ENCODE measurements at regions not wholly inside any gene's neighbourhood (a gene's known extent, or its start where the extent isn't known, plus 50 kb on each side); places are given as distances from the start of the nearest gene placed in this dataset.

DNA sequence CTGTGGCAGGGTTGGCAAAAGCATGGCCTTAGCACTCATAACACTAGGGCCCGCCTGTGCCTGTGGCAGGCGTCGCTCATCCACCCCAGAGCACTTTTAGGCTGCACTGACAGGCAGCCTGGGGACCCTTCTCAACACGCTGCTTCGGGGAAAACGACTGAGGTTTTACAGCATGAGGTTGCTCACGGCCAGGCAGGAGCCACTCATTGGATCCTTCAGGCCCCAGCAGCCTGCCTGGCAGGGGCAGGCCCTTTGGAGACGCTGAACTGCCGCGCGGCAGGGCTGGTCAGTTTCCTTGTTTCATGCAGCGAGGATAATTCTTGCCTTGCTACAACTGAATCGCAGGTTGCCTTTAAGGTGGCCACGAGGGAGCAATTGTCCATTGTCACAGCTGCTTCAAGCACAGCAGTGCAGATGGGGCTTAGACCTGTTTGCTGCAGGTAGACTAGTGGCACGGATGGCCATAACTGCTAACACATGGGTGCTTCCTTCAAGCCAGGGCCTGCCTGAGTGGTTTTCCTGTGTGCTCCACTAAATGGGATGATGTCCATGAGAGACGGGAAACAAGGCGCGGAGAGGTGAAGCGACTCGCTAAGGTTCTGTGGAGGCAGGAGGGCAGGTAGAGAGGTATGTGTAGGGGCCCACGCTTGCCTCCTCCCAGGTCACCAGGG is 49.9 kb upstream of the HS6ST1 start:
- no peak for DNase-seq (ENCODE audit: low read depth)

DNA sequence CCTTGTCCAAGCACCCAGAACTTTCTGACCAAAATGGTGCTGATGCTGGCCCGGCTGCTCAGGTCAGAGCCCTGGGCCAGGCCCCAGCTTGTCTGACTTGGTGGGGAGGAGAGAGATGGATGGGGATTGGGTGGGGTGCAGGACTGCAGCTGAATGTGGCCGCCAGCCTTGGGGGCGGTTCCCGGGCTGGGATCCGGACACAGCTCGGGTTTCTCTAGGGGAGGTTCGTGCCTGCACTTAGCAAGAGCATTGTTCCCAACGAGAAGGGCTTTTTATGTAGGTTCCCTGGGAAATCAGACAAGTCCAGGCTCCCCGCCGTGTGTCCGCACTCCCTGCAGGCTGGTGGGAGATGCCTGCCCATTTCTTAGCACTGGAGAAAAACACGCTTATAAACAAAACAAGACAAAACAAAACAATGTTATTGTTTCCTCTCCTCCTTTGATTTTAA is 50.5 kb upstream of the HS6ST1 start:
- no peak for DNase-seq (ENCODE audit: low read depth)

DNA sequence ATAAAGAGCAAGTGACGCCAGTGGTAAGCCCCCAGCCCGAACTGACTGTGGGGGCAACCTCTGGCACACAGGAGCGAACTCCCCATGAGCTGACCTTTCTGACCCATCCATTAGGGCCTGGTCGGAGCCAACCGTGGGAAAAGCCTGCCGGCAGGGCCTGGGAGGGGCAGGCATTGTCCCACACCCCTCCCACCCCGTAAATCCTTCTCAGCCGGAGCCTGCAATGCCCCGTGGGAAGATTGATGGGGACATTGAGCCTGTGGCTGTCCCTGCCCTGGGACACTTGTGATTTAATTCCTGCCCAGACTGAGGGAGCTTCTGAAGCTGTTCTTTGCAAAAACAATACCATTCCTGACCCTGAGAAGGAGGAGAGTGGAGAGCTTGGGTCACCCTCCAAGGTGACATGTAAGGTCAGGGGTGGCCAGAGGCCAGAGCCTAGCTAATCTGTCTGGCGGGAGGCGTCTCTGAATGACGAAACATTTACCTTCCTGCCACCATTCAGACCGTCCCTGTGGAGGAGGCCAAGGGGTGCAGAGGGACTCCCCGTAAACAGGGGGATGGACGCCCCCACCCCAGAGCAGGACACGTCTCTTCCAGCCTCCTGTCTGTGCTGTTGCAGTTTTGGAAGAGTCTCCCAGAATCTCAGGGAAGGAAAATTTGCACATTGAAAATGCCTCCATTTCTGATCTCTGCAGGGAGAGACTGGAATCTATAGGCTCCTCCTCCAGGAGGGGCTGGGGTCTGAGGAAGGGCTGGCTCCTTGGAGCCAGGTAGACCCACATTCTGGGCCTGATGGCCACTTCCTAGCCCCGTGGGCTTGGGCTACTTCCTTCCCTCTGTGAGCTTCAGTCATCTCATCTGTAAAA is 51.2 kb upstream of the HS6ST1 start:
- no peak for DNase-seq (ENCODE audit: low read depth)

DNA sequence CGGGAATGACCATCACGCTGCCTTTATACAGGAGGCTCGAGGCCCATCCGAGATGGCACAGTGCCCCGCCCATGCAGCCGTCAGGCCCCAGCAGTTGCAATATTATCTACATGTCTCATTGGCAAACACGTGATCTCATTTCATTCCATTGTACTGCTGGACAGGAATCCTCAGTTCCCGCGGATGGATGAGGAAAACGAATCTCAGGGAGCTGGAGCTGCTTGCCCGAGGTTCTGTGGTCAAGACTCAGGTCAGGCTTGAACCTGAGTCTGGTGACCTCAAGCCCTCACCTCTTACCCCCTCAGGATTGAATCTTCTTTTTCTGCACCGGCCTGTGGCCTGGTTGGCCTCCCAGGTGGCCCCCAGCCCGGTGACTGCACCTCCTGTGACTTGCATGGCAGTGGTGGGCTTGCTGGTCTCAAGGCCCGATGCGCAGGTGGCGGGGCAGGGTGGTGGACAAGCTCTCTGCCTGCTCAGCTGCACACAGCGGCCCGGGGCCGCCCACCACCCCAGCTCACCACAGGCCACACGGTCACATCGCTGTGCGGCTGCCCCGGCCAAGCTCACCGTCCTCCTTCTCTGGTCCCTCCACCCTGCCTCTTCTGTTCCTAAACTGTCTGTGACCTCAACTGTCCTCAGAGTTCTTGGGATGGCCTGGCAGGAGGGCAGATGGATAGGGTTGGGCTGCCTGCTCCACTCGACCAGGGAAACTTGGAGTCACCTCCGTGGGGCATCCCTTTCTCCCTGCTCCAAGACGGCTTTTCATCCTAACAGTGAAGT is 52.0 kb upstream of the HS6ST1 start:
- DNase-seq (ENCODE audit: low read depth): no peak

DNA sequence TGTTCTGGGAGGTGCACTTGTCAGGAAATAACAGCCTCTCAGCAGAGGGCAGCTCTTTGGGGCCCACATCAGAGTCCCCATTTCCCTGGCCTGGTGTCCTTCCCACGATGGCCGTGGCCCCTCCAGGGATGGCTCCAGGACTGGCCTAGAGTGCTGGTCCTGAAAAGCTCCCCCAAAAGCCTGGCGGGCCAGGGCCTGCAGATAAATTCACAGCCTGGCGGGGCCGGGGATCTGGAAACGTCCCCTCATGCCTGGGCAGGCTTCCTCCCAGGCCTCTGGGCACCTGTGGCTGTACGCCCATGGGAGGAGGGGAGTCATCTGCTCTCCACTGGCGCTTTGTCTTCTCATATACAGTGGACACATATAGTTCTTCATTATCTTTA is 52.6 kb upstream of the HS6ST1 start:
- DNase-seq (ENCODE audit: low read depth): no peak

DNA sequence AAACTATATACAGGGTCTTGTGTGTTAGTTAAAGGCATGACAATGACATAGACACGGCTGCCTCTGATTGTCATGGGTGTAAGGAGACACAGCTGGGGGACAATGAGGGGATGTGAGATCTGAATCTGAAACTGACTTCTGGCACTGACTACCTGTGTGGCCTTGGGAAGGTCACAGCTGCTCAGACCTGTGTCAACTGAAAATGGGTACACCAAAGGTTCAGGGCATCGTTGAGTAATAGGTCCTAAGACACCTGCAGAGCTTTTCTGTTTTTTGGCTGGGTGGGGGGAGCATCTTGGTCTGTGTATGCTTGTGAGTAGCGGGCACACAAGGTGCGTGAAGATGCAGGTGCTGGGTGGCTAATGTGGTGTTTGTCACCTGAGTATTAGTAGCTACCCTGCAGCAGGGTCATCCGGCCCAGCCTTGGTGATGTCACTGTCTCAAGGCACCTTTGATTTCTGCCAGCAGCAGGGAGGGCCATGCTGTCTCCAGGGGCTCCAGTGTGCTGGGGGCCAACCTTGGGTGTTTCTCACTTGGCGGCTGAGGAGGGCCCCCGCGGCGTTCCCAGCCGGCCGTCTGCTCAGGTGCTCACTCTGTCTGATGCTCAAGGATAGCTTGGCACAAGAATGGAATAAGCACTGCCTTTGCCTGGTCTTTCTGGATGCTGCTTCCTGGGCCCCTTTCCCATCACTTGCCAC is 53.1 kb upstream of the HS6ST1 start:
- DNase-seq (ENCODE audit: low read depth): no peak

DNA sequence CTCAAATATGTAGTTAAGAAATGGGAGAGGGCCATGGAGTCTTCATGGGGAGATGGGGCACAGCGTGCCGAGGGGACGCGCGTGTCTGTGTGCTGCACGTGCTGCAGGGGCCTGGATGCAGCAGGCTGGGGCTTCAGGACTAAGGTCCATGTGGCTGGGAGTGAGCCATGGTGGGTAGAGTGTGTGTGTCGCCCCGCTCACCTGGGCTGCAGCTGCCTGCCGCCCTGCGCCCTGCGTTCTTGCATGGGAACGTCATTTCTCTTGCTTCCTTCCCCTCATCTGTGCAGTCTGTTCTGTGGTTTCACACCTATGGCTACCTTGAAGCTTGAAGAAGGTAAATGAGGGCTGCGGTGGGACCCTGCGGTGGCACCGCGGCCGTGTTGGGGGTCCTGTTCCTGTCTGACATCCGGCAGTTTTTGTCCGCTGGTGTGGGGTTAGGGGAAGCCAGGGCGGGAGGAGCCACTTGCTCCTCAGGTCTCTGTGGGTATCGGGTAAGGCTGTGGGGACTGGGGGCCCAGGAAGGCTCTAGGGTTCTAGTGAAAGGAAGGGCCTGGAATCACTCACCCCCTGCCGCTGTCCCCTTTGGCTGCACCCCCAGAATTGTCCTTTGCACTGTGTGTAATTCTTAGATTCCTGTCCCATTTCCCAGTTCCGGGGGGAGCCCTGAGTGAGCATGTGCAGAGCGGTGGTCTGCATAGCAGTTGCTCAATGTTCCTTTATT is 54.1 kb upstream of the HS6ST1 start:
- no peak for DNase-seq (ENCODE audit: low read depth)

DNA sequence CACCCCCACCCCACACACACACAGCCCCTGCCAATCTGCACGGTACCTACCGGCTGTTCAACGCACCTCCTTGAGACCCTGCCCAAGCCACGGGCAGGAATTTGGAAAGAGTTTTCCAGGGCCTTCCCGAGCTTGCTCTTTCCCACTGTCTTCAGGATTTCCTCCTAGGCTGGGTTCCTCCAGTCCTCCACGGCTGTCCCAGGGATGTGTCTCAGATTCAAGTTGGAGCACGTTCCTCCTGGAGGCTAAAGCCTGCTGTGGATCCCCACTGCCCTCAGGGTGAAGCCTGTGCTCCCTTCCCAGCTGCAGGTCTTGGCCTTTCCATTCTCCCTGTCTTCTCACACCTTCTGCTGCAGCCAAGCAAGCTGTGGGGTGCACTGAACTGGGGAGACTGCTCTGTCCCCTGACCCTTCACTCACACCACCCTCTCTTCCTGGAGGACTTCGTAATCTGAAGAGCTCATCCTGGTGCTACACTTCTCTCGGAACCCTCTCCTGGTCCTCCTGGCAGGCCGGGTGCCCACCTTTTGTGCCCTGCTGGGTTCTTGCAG is 54.9 kb upstream of the HS6ST1 start:
- DNase-seq (ENCODE audit: low read depth): no peak

DNA sequence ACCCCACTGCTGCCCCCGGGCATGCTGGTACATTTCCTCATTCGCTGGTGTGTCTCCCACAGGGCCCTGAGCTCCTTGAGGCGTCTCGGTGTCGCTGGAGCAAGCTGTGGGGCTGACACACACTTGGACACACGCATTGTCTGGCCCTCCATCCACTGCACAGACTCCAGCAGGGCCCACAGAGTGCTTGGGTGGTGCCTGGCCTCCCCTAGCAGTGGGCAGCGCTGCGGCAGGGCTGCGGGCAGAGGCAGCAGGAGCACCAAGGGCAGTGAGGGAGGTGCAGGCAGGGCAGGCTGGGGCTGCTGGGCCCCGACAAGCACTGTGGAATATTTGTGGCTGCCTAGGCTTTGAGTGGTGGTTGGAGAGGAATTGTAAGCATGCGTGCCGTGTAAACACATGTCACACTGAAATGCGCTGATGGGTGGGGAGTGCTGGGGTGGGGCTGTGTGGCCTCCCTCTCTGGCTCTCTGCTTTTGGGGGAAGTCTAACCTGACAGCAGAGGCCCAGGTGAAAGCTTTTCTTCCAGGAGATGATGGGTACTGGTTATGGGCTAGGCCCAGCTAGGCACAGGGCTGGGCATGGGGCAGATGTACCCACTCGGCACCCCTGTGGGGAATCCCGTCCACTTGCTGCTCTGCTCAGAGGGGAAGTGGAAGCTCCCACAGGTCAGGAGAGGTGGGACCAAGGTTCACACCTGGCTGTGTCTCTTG is 55.5 kb upstream of the HS6ST1 start:
- no peak for DNase-seq (ENCODE audit: low read depth)

DNA sequence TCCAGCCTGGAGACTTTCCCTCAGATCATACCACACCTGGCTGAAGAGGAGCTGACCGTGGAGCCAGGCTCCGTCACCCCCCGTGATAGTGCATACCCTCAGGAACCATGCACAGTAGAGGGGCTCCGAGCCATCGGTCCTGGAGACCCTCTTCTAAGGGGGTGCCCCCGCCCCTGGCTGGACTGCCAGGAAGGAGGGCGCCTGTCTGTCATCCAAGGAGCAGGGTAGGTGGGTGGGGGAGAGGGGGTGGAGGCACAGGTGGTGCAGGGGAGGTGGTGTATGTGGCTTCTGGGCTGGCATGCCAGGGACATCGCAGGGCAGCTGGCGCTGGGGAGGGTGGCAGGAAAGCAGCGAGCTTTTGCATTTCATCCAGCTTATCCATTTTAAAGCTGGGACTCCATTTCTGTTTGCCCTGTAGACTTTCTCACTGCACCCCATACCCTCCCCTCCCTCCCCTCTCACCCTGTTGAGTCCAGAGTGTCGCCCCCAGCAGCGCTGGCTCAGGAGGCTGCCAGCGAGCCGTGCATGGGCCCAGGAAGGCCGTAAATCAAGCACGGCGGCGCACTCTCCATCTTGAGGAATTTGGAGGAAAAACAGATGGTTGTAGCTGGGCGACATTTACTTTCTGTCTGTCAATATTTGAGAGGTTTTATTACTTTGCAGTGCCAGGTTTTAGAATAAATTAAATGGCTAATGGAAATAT is 56.2 kb upstream of the HS6ST1 start:
- no peak for DNase-seq (ENCODE audit: low read depth)

DNA sequence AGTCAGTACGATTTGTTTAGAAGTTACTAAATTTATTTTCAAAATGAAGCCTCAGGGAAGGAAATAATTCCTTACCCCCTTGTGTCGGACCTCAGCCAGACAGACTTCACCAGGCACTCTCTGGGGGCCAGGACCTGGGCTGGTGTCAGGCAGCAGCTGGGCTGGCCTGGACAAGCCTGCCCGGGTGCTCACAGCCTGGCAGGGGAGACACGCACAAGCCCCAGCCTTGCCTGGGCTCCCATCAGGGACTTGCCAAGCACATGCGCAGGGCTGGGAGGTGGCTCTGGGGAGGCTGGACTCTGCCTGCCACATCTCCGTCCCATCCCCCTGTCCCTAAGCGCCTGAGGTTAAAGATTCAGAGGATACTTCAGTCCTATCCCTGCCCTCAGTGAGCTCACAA is 56.8 kb upstream of the HS6ST1 start:
- no peak for DNase-seq (ENCODE audit: low read depth)

DNA sequence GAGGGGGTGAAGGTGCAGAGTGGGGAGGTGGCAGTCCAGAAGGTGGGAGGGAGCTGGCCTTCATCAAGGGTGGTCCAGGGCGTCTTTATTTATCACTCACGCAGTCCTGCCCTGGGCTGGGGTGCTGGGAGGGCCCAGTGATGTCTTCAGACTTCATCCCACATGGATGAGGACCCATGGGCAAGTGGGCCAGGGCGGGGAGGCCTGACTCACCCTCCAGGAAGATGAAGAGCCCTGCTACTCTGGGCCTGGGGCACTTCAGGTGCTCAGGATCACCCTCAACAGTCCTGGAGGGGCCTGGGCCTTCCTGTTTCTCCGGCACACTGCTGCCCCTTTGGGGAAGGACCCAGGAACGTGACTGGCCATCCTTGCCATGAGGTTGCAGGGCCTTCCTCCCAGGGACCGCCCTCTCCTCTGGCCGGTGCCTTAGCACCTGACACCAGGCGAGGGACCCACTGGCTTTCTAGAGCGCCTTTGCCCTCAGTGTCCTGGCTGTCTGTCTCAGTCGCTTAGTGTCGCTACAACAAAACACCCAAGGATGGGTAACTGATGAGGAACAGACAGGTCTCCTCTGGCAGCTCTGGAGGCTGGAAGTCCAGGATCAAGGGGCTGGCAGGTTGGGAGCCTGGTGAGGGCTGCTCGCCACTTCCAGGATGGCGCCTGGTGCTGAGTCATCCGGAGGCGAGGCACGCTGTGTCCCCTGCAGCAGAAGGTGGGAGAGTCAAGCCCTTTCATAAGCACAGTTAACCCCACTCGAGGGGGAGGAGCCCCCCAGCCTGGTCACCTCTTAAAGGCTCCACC is 57.8 kb upstream of the HS6ST1 start:
- DNase-seq (ENCODE audit: low read depth): no peak

DNA sequence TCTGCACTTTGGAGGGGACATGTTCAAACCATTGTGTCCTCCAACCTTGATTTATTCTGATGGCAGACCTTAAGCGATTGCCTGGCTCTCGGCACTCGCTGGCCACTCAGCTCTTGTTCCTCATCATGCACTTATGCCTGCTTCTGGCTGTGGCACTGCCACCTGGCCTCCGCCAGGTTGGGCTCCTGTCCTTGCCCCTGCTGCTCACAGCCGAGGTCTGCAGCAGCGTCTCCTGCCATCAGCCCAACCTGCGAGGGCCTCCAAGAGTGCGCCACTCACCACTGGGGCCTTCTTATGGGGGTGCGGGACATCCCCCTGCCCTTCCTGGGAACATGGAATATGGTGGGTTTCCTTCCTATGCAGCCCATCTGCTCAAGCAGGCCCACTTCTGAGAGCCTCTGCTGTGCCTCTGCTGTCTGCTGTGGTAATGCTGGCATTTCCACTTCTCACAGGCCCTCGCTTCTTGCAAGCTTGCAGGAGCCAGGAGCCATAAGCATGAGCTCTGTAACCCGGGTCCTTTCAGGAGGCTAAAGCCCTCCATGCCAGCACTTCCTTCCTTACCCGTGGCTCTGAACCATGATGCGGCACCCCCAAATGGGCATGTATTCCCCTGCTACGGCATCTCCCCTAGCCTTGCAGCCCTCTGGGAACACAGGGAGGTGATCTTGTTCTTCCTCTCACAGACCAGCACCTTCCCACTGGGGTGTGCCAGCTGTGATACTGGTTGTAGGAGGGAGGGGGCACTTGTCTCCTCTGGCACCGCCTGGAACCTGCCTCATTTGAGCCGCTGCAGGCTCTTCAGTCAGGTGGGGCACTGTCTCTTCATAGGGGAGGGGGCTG is 58.6 kb upstream of the HS6ST1 start:
- DNase-seq (ENCODE audit: low read depth): no peak

DNA sequence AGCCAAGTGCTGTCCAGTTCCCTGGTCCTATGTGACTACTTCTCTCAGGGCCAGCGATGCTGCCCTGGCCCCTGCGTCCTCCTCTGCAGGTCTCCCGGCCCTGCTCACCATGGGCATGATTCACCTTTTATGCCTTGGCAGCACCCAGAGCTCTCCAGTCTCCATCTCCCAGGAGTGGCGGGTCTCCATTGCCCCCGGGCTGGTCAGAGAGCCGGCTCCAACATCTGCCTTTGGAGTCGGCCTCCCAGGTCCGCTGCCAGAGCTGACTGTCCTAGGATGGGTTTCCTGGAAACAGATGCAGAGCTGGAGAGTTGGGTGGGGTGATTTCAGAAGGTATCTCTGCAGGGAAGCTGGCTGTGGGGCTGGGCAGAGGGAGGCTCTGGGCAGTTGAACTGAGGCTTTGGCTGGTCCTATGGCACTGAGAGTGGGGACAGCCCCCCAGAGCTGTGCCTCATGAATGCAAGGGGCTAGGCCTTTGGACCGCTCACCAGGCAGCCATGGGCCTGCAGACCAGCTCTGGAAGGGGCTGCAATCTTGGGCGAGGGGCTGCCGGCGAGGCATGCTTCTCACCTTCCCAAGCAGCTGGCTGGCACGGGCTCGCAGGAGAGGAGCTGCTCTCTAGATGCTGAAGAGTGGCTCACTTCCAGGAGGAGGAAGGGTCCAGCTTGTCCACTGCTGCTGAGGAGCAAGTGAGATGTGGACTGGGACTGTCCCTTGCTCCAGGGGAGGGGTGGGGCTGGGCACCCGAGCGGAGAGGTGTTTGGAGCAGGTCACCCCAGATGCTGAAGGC is 59.8 kb upstream of the HS6ST1 start:
- no peak for DNase-seq (ENCODE audit: low read depth)

DNA sequence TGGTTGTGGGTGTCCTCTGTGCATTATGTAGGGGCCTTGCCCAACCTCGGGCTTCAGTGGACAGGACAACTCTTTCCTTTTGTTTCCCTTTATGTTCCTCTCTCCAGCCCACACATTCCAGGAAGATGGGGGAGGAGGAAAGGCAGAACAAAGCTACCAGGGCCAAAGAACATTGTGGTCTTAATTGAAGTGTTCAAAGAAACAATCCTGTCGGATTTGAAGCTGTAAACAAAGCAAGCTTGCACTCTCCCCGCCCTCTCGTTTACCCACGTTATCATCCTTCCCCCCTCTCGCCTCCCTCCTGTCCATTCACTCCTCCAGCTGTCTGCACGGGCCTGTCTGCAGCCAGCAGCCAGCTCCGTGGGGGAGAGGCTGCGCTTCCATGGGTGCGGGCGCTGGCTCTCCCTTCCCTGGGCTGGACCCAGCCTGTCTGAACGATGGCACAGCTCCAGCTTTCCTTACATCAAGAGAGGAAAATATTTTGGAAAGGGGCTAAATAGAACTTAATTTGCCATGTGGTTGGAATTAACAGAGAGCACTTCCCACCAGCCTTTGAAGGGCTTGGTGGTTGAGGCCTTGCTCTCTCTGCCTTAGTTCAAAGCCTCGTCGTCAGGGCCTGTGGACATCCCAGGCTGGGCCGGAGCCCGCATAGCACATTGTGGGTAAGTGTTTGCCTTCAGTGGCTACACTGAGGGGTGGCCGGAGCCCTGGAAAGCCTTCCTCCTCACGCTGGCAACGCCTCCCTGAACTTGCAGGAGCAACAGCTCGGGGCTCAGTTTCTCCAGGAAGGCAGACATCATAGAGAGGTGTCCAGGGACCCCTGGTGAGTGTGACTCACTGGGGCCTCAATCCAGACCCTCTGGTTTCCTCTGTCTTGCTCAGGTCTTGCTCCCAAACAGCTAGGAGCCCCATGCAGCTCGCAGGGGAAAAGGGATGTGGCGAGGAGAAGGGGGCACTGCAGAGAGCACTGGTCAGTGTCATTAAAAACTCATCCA is 60.6 kb upstream of the HS6ST1 start:
- no peak for DNase-seq (ENCODE audit: low read depth)
